Activated CD8-positive, alpha-beta memory T cell treated with anti-CD3 and anti-CD28 coated beads, Interleukin-2, amount 10 ng/mL, durations not matched to agents 7 days and 5 days (primary cell): ENCODE measurements at regions not wholly inside any gene's neighbourhood (a gene's known extent, or its start where the extent isn't known, plus 50 kb on each side); places are given as distances from the start of the nearest gene placed in this dataset.

ENCODE experiments used
- ATAC-seq: fragments of 150-1000 bp; cut with Tn5 transposase; one replicate; pipeline ENCODE4 v1.10.0; 2021; ENCODE audit warnings: moderate library complexity
- CTCF ChIA-PET: fragments of 350-600 bp; sonication (Branson Sonifier 250); formaldehyde crosslinking; loops from one replicate; lab custom pipeline; 2021; ENCODE audit warnings: antibody characterized with exemption; lab: Charles Lee
- DNase-seq: peaks from one replicate; pipeline ENCODE4 v3.0.0-alpha.2; 2020
- H3K27ac Mint-ChIP-seq: one replicate; pipeline ENCODE4 v1.8.0; 2021; ENCODE audit warnings: mild to moderate bottlenecking, mixed read lengths
- H3K27me3 Mint-ChIP-seq: one replicate; pipeline ENCODE4 v1.8.0; 2021; ENCODE audit warnings: mixed read lengths
- H3K36me3 Mint-ChIP-seq: one replicate; pipeline ENCODE4 v1.8.0; 2021; ENCODE audit warnings: mild to moderate bottlenecking, mixed read lengths
- H3K4me1 Mint-ChIP-seq: one replicate; pipeline ENCODE4 v1.8.0; 2021; ENCODE audit warnings: mixed read lengths
- H3K4me3 Mint-ChIP-seq: one replicate; pipeline ENCODE4 v1.8.0; 2021; ENCODE audit warnings: mild to moderate bottlenecking, moderate library complexity, mixed read lengths
- H3K9me3 Mint-ChIP-seq: one replicate; pipeline ENCODE4 v1.8.0; 2022; ENCODE audit warnings: low read depth, mixed read lengths

GRCh38 chr4:179858221-179858620, 2385.0 kb upstream of the TENM3 start:
- DNase-seq = no peak
- H3K4me3 Mint-ChIP-seq = no peak overlapping the region
- no peaks in the 10 kb centered on the region for H3K4me1 Mint-ChIP-seq
- H3K9me3 Mint-ChIP-seq = peaks cover 2% of the 10 kb centered on the region
- ATAC-seq = no peak
- CTCF ChIA-PET = no interaction called here
- H3K36me3 Mint-ChIP-seq = no peaks in the 10 kb centered on the region
- no peak overlapping the region for H3K27ac Mint-ChIP-seq
- H3K27me3 Mint-ChIP-seq = no peaks in the 10 kb centered on the region

GRCh38 chr4:179867300-179867878, 2375.8 kb upstream of the TENM3 start:
- no peaks in the 10 kb centered on the region for H3K27me3 Mint-ChIP-seq
- CTCF ChIA-PET = interaction anchor here (0.9 kb wide), 1 partner anchor 14 kb away, joined by 3 read pairs; no protein-coding TSS in a partner anchor
- H3K27ac Mint-ChIP-seq = no peak overlapping the region
- H3K4me3 Mint-ChIP-seq = no peak overlapping the region
- DNase-seq = peak; percentile 42
- no peaks in the 10 kb centered on the region for H3K9me3 Mint-ChIP-seq
- H3K36me3 Mint-ChIP-seq = no peaks in the 10 kb centered on the region
- H3K4me1 Mint-ChIP-seq = no peaks in the 10 kb centered on the region
- no peak for ATAC-seq

DNA sequence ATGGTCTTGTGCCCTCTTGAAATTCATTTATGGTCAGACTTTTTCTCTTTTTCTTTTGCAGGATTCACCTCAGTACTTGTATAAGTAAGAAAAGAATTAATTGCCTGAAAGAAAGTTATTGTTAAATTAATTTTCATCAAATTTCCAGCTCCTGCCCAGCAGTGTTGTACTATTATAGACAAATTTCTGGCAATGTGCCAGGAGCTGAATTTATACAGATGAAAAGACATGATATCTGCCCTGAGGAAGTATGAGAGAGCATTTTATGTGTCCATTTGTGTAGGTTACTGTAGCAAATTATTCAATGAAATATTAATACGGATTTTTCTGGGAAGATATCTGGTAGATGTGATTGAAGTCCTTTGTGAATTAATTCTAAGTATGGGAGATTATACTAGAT, 2371.5 kb upstream of the TENM3 start:
- no peak overlapping the region for H3K4me3 Mint-ChIP-seq
- H3K4me1 Mint-ChIP-seq = no peaks in the 10 kb centered on the region
- DNase-seq = no peak
- H3K27me3 Mint-ChIP-seq = no peaks in the 10 kb centered on the region
- ATAC-seq = no peak
- CTCF ChIA-PET = no interaction called here
- no peaks in the 10 kb centered on the region for H3K9me3 Mint-ChIP-seq
- no peak overlapping the region for H3K27ac Mint-ChIP-seq
- no peaks in the 10 kb centered on the region for H3K36me3 Mint-ChIP-seq

- Mint-ChIP-seq H3K9me3 (peaks cover 2% of the 10 kb centered on the region), H3K4me3 (no peak overlapping the region), H3K4me1 (no peaks in the 10 kb centered on the region), H3K27me3 (no peaks in the 10 kb centered on the region), H3K27ac (no peak overlapping the region), H3K36me3 (no peaks in the 10 kb centered on the region)
- no peak for ATAC-seq
- CTCF ChIA-PET = no interaction called here
- DNase-seq = no peak
Measured at GRCh38 chr4:179872755-179873154, 2370.4 kb upstream of the TENM3 start.

DNA sequence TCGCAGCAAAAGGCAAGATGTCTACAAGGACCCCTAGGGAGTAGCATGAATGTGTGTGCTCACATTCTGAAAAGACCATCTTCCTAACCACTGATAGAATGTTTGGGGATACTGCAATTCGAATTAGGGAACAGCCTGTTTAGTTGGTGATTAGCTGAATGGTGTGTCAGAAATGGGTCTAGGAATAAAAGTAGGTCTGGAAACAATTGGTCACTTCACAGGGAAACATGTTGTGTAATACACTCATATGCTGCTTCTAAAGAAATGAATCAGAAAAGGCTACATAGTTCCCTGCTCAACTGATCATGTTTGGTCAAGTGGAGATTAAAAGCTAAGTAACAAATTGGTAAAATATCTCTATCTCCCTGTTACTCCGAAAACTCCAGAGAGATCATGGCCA, 2362.4 kb upstream of the TENM3 start:
- no peaks in the 10 kb centered on the region for H3K27me3 Mint-ChIP-seq
- no peak for DNase-seq
- H3K4me3 Mint-ChIP-seq = no peak overlapping the region
- peaks cover 7% of the 10 kb centered on the region for H3K9me3 Mint-ChIP-seq
- H3K27ac Mint-ChIP-seq = no peak overlapping the region
- no peaks in the 10 kb centered on the region for H3K36me3 Mint-ChIP-seq
- no peak for ATAC-seq
- CTCF ChIA-PET = no interaction called here
- H3K4me1 Mint-ChIP-seq = no peaks in the 10 kb centered on the region

DNA sequence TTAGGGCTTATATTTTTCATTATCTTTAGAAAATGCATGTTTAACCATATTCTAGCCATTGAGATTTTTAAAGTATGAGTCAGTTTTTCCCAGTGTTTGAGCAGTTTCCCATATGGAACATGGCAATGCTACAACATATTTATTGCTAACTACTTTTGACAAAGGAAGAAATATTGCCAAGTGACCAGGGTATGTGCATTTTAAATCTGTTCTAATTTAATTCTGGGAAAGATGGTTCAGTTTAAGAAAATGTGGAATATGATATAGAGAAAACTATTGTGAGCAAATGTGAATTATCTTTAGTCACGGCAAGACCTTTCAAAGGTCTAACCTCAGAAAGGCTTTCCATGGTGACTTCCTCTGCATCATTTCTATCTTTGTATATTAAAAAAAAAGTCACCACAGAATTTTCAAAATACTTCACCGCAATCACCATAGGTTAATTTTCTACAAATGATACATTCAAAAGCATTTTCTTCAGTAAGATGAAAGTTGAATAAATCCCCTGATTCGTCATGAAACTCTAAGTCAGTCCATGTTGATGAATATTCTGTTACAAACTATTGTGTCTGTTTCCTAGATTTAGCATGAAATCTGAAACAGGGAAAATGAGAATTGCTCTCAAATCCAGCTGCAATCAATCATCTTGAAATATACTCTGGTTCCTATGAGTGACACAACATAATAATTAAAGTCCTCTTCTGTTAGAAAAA, 2349.0 kb upstream of the TENM3 start:
- ATAC-seq = no peak
- peaks cover 11% of the 10 kb centered on the region for H3K9me3 Mint-ChIP-seq

GRCh38 chr4:179919587-179919986, 2323.6 kb upstream of the TENM3 start:
- no peak overlapping the region for H3K4me3 Mint-ChIP-seq
- peaks cover 8% of the 10 kb centered on the region for H3K9me3 Mint-ChIP-seq
- ATAC-seq (no peak), DNase-seq (no peak)
- no peak overlapping the region for H3K27ac Mint-ChIP-seq
- no peaks in the 10 kb centered on the region for H3K36me3 Mint-ChIP-seq
- CTCF ChIA-PET = no interaction called here
- H3K4me1 Mint-ChIP-seq = no peaks in the 10 kb centered on the region
- no peaks in the 10 kb centered on the region for H3K27me3 Mint-ChIP-seq

More for the DNA sequence above, 2349.0 kb upstream of the TENM3 start:
- H3K27me3 Mint-ChIP-seq = no peaks in the 10 kb centered on the region
- H3K36me3 Mint-ChIP-seq = no peaks in the 10 kb centered on the region
- DNase-seq = no peak
- no peaks in the 10 kb centered on the region for H3K4me1 Mint-ChIP-seq
- no peak overlapping the region for H3K4me3 Mint-ChIP-seq
- CTCF ChIA-PET = no interaction called here
- no peak overlapping the region for H3K27ac Mint-ChIP-seq

DNA sequence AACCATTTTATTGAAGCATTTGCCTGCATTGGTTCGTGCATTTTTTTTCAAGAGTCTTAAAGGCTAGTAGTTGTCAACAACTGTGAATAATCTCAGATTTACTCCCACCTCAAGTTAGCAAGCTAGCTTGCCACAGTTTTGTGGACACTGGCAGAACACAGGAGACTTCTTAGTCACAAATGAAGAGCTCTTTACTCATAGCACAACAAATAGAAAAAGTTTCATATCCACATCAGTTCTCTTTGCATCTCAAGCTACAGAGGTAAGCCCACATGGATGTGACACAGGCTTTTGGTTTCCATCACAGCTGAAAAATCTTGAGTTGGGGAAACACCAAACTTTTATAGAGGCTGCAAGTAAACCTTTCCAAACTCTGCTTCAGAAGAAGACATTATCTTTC, 2315.7 kb upstream of the TENM3 start:
- no peak overlapping the region for H3K4me3 Mint-ChIP-seq
- no peaks in the 10 kb centered on the region for H3K27me3 Mint-ChIP-seq
- H3K9me3 Mint-ChIP-seq = peaks cover 8% of the 10 kb centered on the region
- no peaks in the 10 kb centered on the region for H3K36me3 Mint-ChIP-seq
- ATAC-seq (no peak), DNase-seq (no peak)
- H3K27ac Mint-ChIP-seq = no peak overlapping the region
- CTCF ChIA-PET = no interaction called here
- no peaks in the 10 kb centered on the region for H3K4me1 Mint-ChIP-seq

DNA sequence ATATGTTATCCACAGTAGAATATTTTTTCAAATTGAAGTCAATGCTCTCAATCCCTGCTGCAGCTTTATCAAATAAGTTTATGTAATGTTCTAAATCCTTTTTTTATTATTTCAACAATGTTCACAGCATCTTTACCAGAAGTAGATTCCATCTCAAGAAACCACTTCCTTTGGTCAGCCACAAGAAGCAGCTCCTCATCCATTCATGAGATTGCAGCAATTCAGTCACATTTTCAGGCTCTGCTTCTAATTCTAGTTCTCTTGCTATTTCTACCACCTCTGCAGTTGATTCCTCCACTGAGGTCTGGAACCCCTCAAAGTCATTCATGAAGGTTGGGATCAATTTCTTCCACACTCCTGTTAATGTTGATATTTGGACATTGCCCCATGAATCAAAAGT, 2301.3 kb upstream of the TENM3 start:
- ATAC-seq = no peak
- Mint-ChIP-seq H3K9me3 (peaks cover 12% of the 10 kb centered on the region), H3K4me1 (peaks cover 2% of the 10 kb centered on the region), H3K4me3 (no peak overlapping the region), H3K27ac (no peak overlapping the region), H3K27me3 (no peaks in the 10 kb centered on the region), H3K36me3 (no peaks in the 10 kb centered on the region)
- CTCF ChIA-PET = no interaction called here
- no peak for DNase-seq

DNA sequence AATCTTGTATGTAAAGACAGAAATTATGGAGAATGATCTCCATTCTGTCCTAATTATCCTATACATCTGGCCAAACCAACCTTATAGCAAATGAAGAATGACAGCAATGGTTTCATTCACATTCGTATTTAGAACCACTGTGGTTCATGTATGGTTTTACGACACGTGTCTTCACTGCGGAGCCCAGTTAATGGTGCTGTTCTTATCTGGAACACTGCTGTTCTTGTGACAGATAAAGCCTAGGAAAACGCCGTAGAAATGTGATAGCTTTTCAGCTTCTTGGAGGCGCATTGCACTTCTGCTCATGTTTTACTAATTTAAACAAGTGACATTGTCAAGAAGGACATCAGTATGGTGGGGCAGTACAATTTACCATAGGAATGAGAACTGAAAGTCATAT, 2266.4 kb upstream of the TENM3 start:
- ATAC-seq (no peak), DNase-seq (no peak)
- H3K4me3 Mint-ChIP-seq = no peak overlapping the region
- CTCF ChIA-PET = no interaction called here
- no peaks in the 10 kb centered on the region for H3K27me3 Mint-ChIP-seq
- H3K36me3 Mint-ChIP-seq = no peaks in the 10 kb centered on the region
- peaks cover 3% of the 10 kb centered on the region for H3K9me3 Mint-ChIP-seq
- H3K27ac Mint-ChIP-seq = no peak overlapping the region
- no peaks in the 10 kb centered on the region for H3K4me1 Mint-ChIP-seq

DNA sequence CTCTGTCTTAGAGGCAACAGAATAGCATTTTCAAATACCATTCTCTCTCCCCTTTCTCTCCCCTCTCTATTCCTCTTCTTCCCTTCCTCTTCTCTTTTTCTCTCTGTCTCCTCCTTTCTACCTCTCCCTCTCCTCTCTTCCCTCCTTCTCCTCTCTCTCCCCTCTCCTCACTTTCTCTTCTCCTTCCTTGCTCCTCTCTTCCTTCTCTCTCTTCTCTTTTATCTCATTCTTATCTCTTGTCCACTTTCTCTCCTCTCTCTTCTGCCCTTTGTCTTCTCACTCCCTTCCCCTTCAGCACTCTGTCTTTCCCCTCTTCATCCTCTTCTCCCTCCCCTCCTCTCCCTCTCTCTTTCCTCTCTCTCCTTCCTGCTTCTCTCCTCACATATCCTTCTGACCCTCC, 2265.8 kb upstream of the TENM3 start:
- H3K4me1 Mint-ChIP-seq = no peaks in the 10 kb centered on the region
- H3K27ac Mint-ChIP-seq = no peak overlapping the region
- no peaks in the 10 kb centered on the region for H3K27me3 Mint-ChIP-seq
- no peak overlapping the region for H3K4me3 Mint-ChIP-seq
- ATAC-seq (no peak), DNase-seq (no peak)
- H3K9me3 Mint-ChIP-seq = peaks cover 3% of the 10 kb centered on the region
- CTCF ChIA-PET = no interaction called here
- no peaks in the 10 kb centered on the region for H3K36me3 Mint-ChIP-seq

- no peaks in the 10 kb centered on the region for H3K4me1 Mint-ChIP-seq
- DNase-seq (no peak), ATAC-seq (no peak)
- no peaks in the 10 kb centered on the region for H3K27me3 Mint-ChIP-seq
- no peak overlapping the region for H3K4me3 Mint-ChIP-seq
- H3K9me3 Mint-ChIP-seq = peaks cover 2% of the 10 kb centered on the region
- H3K36me3 Mint-ChIP-seq = no peaks in the 10 kb centered on the region
- H3K27ac Mint-ChIP-seq = no peak overlapping the region
- CTCF ChIA-PET = no interaction called here
Measured at GRCh38 chr4:179981161-179981560, 2262.0 kb upstream of the TENM3 start.

DNA sequence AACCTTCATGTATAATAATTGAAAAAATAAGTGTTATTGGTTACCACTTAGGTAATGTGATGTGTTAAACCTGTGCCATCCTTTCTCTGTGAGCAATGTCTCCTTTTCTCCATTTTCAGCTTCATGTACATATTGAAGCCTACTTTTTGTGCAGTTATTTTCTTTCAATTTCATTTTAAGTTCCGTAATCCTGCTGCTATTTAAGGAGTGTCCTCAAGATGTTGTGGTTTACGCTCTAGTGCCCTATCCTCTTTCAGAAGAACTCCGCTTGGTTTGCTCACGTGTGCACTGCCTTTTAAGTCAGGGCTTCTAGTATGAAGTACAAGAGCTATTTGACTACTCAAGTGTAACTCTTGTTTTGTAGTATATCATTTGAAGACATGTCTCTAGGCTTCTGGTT, 2253.2 kb upstream of the TENM3 start:
- H3K27me3 Mint-ChIP-seq = no peaks in the 10 kb centered on the region
- no peak overlapping the region for H3K27ac Mint-ChIP-seq
- CTCF ChIA-PET = no interaction called here
- H3K9me3 Mint-ChIP-seq = peaks cover 14% of the 10 kb centered on the region
- DNase-seq (no peak), ATAC-seq (no peak)
- H3K4me1 Mint-ChIP-seq = no peaks in the 10 kb centered on the region
- no peak overlapping the region for H3K4me3 Mint-ChIP-seq
- no peaks in the 10 kb centered on the region for H3K36me3 Mint-ChIP-seq

DNA sequence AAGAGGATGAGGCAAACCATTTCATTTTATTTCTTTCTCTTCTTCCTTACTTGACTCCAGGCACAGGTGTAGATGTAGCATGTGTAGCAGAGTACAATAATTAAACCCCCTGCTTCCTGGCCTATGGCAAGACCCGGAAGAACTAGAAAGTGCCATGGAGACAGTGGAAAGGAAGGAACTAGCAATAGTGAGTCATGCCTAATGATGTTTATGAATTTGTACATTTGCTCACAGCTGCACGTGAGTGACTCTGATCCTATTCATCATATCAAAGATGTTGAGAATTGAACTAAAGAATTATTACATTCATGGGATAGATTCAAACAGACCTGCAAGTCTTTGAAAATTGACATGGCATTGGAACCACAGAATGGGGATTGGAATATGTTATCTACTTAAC, 2233.9 kb upstream of the TENM3 start:
- H3K27me3 Mint-ChIP-seq = no peaks in the 10 kb centered on the region
- CTCF ChIA-PET = no interaction called here
- no peaks in the 10 kb centered on the region for H3K36me3 Mint-ChIP-seq
- H3K4me3 Mint-ChIP-seq = no peak overlapping the region
- peaks cover 2% of the 10 kb centered on the region for H3K9me3 Mint-ChIP-seq
- DNase-seq (no peak), ATAC-seq (no peak)
- H3K4me1 Mint-ChIP-seq = no peaks in the 10 kb centered on the region
- no peak overlapping the region for H3K27ac Mint-ChIP-seq
